Loucy (cell line): ENCODE measurements at regions not wholly inside any gene's neighbourhood (a gene's known extent, or its start where the extent isn't known, plus 50 kb on each side); places are given as distances from the start of the nearest gene placed in this dataset.

Experiments used
- CTCF ChIP-seq: fragments of 200-600 bp; sonication (generic); conservative IDR thresholded peaks from 2 replicates; pipeline ENCODE4 v1.5.1; 2014; ENCODE audit warnings: mild to moderate bottlenecking, antibody characterized with exemption, low read length
- EZH2phosphoT487 ChIP-seq: fragments of 200-600 bp; IDR thresholded peaks from 2 replicates; pipeline ENCODE4 v1.6.1; 2018; ENCODE audit warnings: antibody characterized with exemption, mild to moderate bottlenecking, moderate library complexity, borderline replicate concordance

- TF ChIP-seq CTCF (no peak), EZH2phosphoT487 (no peak)
These were observed 122.6 kb upstream of the MLN start for GRCh38 chr6:33926451-33926850.
